ENCODE measurements at regions not wholly inside any gene's neighbourhood (a gene's known extent, or its start where the extent isn't known, plus 50 kb on each side); places are given as distances from the start of the nearest gene placed in this dataset.

DNA sequence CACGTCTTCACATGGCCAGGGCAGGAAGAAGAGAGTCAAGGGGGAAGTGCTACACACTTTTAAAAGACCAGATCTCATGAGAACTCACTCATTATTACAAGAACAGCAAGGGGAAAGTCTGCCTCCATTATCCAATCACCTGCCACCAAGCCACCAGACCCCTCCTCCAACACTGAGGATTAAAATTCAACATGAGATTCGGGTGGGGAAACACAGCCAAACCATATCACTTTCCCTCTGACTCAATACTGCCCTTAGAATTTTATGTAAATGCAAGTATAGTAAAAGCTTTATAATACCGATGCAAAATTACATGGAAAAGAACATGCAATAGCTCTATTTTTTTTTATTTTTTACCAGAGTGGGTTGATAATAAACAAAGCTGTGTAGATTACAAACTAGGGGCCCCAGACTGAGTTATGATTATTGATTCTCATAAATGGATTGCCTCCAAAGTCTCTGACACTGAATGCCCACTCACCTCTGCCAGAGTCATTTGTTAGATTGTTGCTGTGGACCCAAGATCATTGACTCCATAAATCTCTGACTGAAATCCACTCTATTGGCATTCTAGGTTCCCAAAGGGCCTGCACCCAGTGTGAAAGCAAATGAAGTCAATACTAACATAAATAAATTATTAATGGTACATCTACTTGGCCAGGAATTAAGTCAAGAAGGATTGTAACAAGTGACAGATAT, 184.8 kb upstream of the FUT9 start:
- in situ Hi-C loops (cut with MboI; ENCODE audit: low sequenced_read_pairs, unreplicated experiment), result no loop called here
- TF ChIP-seq, protein P1, sequence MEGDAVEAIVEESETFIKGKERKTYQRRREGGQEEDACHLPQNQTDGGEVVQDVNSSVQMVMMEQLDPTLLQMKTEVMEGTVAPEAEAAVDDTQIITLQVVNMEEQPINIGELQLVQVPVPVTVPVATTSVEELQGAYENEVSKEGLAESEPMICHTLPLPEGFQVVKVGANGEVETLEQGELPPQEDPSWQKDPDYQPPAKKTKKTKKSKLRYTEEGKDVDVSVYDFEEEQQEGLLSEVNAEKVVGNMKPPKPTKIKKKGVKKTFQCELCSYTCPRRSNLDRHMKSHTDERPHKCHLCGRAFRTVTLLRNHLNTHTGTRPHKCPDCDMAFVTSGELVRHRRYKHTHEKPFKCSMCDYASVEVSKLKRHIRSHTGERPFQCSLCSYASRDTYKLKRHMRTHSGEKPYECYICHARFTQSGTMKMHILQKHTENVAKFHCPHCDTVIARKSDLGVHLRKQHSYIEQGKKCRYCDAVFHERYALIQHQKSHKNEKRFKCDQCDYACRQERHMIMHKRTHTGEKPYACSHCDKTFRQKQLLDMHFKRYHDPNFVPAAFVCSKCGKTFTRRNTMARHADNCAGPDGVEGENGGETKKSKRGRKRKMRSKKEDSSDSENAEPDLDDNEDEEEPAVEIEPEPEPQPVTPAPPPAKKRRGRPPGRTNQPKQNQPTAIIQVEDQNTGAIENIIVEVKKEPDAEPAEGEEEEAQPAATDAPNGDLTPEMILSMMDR (IDR thresholded peaks at IDR 0.05; ENCODE audit: borderline replicate concordance, control extremely low read depth, extremely low read depth, insufficient read depth, missing control alignments), result no peak
- no peak for DNase-seq (ENCODE audit: low spot score)

DNA sequence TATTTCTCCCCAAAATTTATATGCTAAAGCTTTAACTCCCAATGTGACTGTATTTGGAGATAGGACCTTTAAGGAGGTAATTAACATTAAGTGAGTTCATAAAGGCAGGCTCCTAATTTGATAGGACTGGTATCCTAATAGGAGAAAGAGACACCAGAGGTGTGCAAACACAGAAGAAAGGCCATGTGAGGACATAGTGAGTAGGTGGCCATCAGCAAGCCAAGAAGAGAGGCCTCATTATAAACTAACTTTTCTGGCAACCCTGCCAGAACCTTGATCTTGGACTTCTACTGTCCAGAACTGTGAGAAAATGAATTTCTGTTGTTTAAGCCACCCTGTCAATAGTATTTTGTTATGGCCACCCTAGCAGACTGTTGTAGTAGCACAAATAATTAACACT, 177.9 kb upstream of the FUT9 start:
- TF ChIP-seq, protein P1 (IDR thresholded peaks at IDR 0.05; ENCODE audit: borderline replicate concordance, control extremely low read depth, extremely low read depth, insufficient read depth, missing control alignments), result no peak
- DNase-seq (ENCODE audit: low spot score), result no peak
- in situ Hi-C loops (cut with MboI; ENCODE audit: low sequenced_read_pairs, unreplicated experiment), result no loop called here

DNA sequence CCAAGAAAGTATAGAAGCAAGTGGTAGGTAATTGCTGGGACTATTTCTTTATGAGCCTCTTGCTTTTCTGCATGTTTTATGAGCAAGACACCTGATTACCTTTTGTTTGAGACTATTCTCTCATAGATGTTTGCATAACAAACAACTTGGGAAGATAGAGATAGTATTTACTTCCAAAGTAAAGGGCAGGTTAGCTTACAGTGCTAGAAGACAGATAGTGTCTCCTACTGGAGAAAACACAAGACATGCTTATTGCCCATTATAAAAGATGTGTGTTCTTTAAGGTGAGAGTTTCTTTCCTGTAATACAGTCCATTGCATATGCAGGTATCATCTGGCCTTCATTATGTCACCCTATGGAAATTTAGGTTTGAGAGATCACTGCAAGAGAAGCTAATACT, 174.2 kb upstream of the FUT9 start:
- DNase-seq (ENCODE audit: low spot score), result no peak
- TF ChIP-seq, protein P1 (IDR thresholded peaks at IDR 0.05; ENCODE audit: borderline replicate concordance, control extremely low read depth, extremely low read depth, insufficient read depth, missing control alignments), result peak; percentile 13
- in situ Hi-C loops (cut with MboI; ENCODE audit: low sequenced_read_pairs, unreplicated experiment), result no loop called here

DNA sequence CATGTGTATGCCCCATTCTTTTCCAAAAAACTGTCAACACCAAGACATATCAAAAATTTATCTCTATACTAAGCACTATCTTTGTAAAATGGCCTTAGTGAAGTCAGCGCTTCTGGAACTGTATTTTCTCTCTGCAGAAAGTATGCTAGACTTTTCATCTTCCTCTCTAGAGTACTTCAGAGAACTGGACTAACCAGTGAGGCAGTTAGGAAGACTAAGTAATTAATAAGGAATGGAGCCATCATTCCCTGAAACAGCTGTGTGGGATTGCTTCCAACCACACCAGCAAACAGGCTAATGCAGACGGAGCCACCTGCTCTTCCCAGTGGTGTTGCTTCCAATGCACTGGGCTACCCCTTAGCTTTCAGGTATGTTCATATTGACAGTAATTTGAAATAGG, 169.1 kb upstream of the FUT9 start:
- TF ChIP-seq, protein P1 (IDR thresholded peaks at IDR 0.05; ENCODE audit: borderline replicate concordance, control extremely low read depth, extremely low read depth, insufficient read depth, missing control alignments), result no peak
- in situ Hi-C loops (cut with MboI; ENCODE audit: low sequenced_read_pairs, unreplicated experiment), result no loop called here
- no peak for DNase-seq (ENCODE audit: low spot score)

DNA sequence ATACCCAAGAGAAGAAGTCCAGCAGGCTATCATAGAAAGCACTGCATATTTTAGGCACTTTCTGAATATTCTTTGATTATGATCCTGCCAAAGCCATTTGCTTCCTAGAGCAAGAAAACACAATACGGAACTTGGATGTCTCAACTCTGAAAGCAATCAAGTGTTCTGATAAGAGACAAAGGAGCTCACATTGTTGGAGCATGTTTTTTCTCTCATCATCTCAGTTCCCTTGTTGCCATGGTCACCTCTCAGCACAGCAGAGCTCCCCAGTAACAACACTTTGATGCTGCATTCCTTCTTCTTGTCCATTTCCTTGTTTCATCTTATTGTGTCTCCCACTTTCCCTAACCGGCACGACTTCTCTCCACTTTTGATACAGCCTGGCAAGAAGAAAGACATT, 168.7 kb upstream of the FUT9 start:
- in situ Hi-C loops (cut with MboI; ENCODE audit: low sequenced_read_pairs, unreplicated experiment), result no loop called here
- TF ChIP-seq, protein P1 (IDR thresholded peaks at IDR 0.05; ENCODE audit: borderline replicate concordance, control extremely low read depth, extremely low read depth, insufficient read depth, missing control alignments), result no peak
- DNase-seq (ENCODE audit: low spot score), result no peak

DNA sequence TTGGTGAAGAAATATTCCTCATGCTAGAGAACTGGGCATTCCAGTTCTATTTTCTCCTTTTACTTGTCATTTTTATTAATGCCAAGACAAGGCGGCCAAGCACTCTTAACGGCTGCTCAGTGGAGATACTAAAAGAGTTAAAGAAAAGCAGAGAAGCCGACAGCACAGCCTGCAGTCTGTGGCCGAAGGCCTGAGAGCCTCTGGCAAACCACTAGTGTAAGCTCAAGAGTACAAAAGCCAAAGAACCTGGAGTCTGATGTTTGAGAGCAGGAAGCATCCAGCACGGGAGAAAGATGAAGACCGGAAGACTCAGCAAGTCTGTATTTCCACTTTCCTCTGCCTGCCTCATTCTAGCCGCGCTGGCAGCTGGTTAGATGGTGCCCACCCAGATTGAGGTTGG, 167.1 kb upstream of the FUT9 start:
- TF ChIP-seq, protein P1 (IDR thresholded peaks at IDR 0.05; ENCODE audit: borderline replicate concordance, control extremely low read depth, extremely low read depth, insufficient read depth, missing control alignments), result no peak
- DNase-seq (ENCODE audit: low spot score), result no peak
- in situ Hi-C loops (cut with MboI; ENCODE audit: low sequenced_read_pairs, unreplicated experiment), result no loop called here
